ENCODE measurements at regions not wholly inside any gene's neighbourhood (a gene's known extent, or its start where the extent isn't known, plus 50 kb on each side); places are given as distances from the start of the nearest gene placed in this dataset.

GRCh38 chr3:124413989-124414598 is 316.2 kb upstream of the UMPS start:
- no peak for DNase-seq

GRCh38 chr3:124415446-124415960 is 314.7 kb upstream of the UMPS start:
- DNase-seq = no peak

- no peak for DNase-seq
These were observed 310.9 kb upstream of the UMPS start for GRCh38 chr3:124419303-124419702.

- no peak for DNase-seq
These were observed 309.9 kb upstream of the UMPS start for GRCh38 chr3:124420392-124420791.

- no peak for DNase-seq
These were observed 307.4 kb upstream of the UMPS start for GRCh38 chr3:124422805-124423204.

GRCh38 chr3:124424396-124424795 is 305.9 kb upstream of the UMPS start:
- no peak for DNase-seq

- DNase-seq = no peak
These were observed 304.3 kb upstream of the UMPS start for GRCh38 chr3:124425972-124426371.

- no peak for DNase-seq
These were observed 301.7 kb upstream of the UMPS start for GRCh38 chr3:124428372-124429128.

- no peak for DNase-seq
These were observed 301.0 kb upstream of the UMPS start for GRCh38 chr3:124429129-124429815.

GRCh38 chr3:124431331-124431994 is 298.8 kb upstream of the UMPS start:
- no peak for DNase-seq

GRCh38 chr3:124434176-124434575 is 296.1 kb upstream of the UMPS start:
- no peak for DNase-seq

GRCh38 chr3:124435467-124435866 is 294.8 kb upstream of the UMPS start:
- DNase-seq = no peak

- DNase-seq = no peak
These were observed 291.4 kb upstream of the UMPS start for GRCh38 chr3:124438813-124439212.

GRCh38 chr3:124439603-124440002 is 290.6 kb upstream of the UMPS start:
- no peak for DNase-seq

- DNase-seq = no peak
These were observed 288.5 kb upstream of the UMPS start for GRCh38 chr3:124441766-124442165.

- no peak for DNase-seq
These were observed 287.8 kb upstream of the UMPS start for GRCh38 chr3:124442463-124442862.

- no peak for DNase-seq
These were observed 286.8 kb upstream of the UMPS start for GRCh38 chr3:124443446-124443845.

- DNase-seq = no peak
These were observed 286.2 kb upstream of the UMPS start for GRCh38 chr3:124444075-124444474.

- DNase-seq = no peak
These were observed 285.4 kb upstream of the UMPS start for GRCh38 chr3:124444896-124445295.

- no peak for DNase-seq
These were observed 282.4 kb upstream of the UMPS start for GRCh38 chr3:124447845-124448244.

GRCh38 chr3:124448954-124449353 is 281.3 kb upstream of the UMPS start:
- DNase-seq = no peak

- DNase-seq = no peak
These were observed 279.9 kb upstream of the UMPS start for GRCh38 chr3:124450366-124450765.

GRCh38 chr3:124451630-124452317 is 278.5 kb upstream of the UMPS start:
- DNase-seq = no peak
